ENCODE measurements at regions not wholly inside any gene's neighbourhood (a gene's known extent, or its start where the extent isn't known, plus 50 kb on each side); places are given as distances from the start of the nearest gene placed in this dataset.

GRCh38 chr15:47288794-47289193 is 428.5 kb upstream of the SEMA6D start:
- Histone ChIP-seq H3K27ac (ENCODE audit: low read length) (no peak overlapping the region), H3K27me3 (ENCODE audit: low read depth, low read length) (no peaks in the 10 kb centered on the region), H3K4me3 (ENCODE audit: low read depth in 1 of 2, low read length in 2 of 2) (no peak overlapping the region), H3K36me3 (ENCODE audit: control insufficient read depth in 1 of 2, insufficient read depth in 2 of 2, low read length in 2 of 2) (no peaks in the 10 kb centered on the region), H3K4me1 (ENCODE audit: control insufficient read depth in 1 of 2, insufficient read depth in 2 of 2, low read length in 2 of 2) (peaks cover 0 to 6% of the 10 kb centered on the region in 2 donors), H3K9me3 (ENCODE audit: control insufficient read depth in 1 of 2, low read length in 2 of 2) (no peaks in the 10 kb centered on the region)

GRCh38 chr15:47289656-47290055 is 427.6 kb upstream of the SEMA6D start:
- no peaks in the 10 kb centered on the region for H3K9me3 ChIP-seq (ENCODE audit: control insufficient read depth in 1 of 2, low read length in 2 of 2)
- H3K4me1 ChIP-seq (ENCODE audit: control insufficient read depth in 1 of 2, insufficient read depth in 2 of 2, low read length in 2 of 2), result peaks cover 0 to 15% of the 10 kb centered on the region in 2 donors
- no peak overlapping the region for H3K4me3 ChIP-seq (ENCODE audit: low read depth in 1 of 2, low read length in 2 of 2)
- H3K36me3 ChIP-seq (ENCODE audit: control insufficient read depth in 1 of 2, insufficient read depth in 2 of 2, low read length in 2 of 2), result no peaks in the 10 kb centered on the region
- no peak overlapping the region for H3K27ac ChIP-seq (ENCODE audit: low read length)
- H3K27me3 ChIP-seq (ENCODE audit: low read depth, low read length), result no peaks in the 10 kb centered on the region

GRCh38 chr15:47291767-47292166 is 425.5 kb upstream of the SEMA6D start:
- Histone ChIP-seq H3K27me3 (ENCODE audit: low read depth, low read length) (no peaks in the 10 kb centered on the region), H3K27ac (ENCODE audit: low read length) (no peak overlapping the region), H3K36me3 (ENCODE audit: control insufficient read depth in 1 of 2, insufficient read depth in 2 of 2, low read length in 2 of 2) (no peaks in the 10 kb centered on the region), H3K4me3 (ENCODE audit: low read depth in 1 of 2, low read length in 2 of 2) (no peak overlapping the region), H3K9me3 (ENCODE audit: control insufficient read depth in 1 of 2, low read length in 2 of 2) (no peaks in the 10 kb centered on the region), H3K4me1 (ENCODE audit: control insufficient read depth in 1 of 2, insufficient read depth in 2 of 2, low read length in 2 of 2) (peaks cover 0 to 29% of the 10 kb centered on the region in 2 donors)

GRCh38 chr15:47292638-47293190 is 424.6 kb upstream of the SEMA6D start:
- Histone ChIP-seq H3K9me3 (ENCODE audit: control insufficient read depth in 1 of 2, low read length in 2 of 2) (no peaks in the 10 kb centered on the region), H3K36me3 (ENCODE audit: control insufficient read depth in 1 of 2, insufficient read depth in 2 of 2, low read length in 2 of 2) (no peaks in the 10 kb centered on the region), H3K27me3 (ENCODE audit: low read depth, low read length) (no peaks in the 10 kb centered on the region), H3K4me1 (ENCODE audit: control insufficient read depth in 1 of 2, insufficient read depth in 2 of 2, low read length in 2 of 2) (peaks cover 0 to 29% of the 10 kb centered on the region in 2 donors), H3K27ac (ENCODE audit: low read length) (no peak overlapping the region), H3K4me3 (ENCODE audit: low read depth in 1 of 2, low read length in 2 of 2) (no peak overlapping the region)

GRCh38 chr15:47293466-47294162 is 423.7 kb upstream of the SEMA6D start:
- Histone ChIP-seq H3K9me3 (ENCODE audit: control insufficient read depth in 1 of 2, low read length in 2 of 2) (no peaks in the 10 kb centered on the region), H3K4me3 (ENCODE audit: low read depth in 1 of 2, low read length in 2 of 2) (no peak overlapping the region), H3K36me3 (ENCODE audit: control insufficient read depth in 1 of 2, insufficient read depth in 2 of 2, low read length in 2 of 2) (no peaks in the 10 kb centered on the region), H3K27ac (ENCODE audit: low read length) (no peak overlapping the region), H3K4me1 (ENCODE audit: control insufficient read depth in 1 of 2, insufficient read depth in 2 of 2, low read length in 2 of 2) (peaks cover 0 to 29% of the 10 kb centered on the region in 2 donors), H3K27me3 (ENCODE audit: low read depth, low read length) (no peaks in the 10 kb centered on the region)

GRCh38 chr15:47294765-47295259 is 422.5 kb upstream of the SEMA6D start:
- Histone ChIP-seq H3K9me3 (ENCODE audit: control insufficient read depth in 1 of 2, low read length in 2 of 2) (no peaks in the 10 kb centered on the region), H3K4me3 (ENCODE audit: low read depth in 1 of 2, low read length in 2 of 2) (no peak overlapping the region), H3K27ac (ENCODE audit: low read length) (no peak overlapping the region), H3K36me3 (ENCODE audit: control insufficient read depth in 1 of 2, insufficient read depth in 2 of 2, low read length in 2 of 2) (no peaks in the 10 kb centered on the region), H3K27me3 (ENCODE audit: low read depth, low read length) (no peaks in the 10 kb centered on the region), H3K4me1 (ENCODE audit: control insufficient read depth in 1 of 2, insufficient read depth in 2 of 2, low read length in 2 of 2) (peaks cover 0 to 29% of the 10 kb centered on the region in 2 donors)

- H3K4me1 ChIP-seq (ENCODE audit: control insufficient read depth in 1 of 2, insufficient read depth in 2 of 2, low read length in 2 of 2), result peaks cover 0 to 29% of the 10 kb centered on the region in 2 donors
- H3K27ac ChIP-seq (ENCODE audit: low read length), result no peak overlapping the region
- no peak overlapping the region for H3K4me3 ChIP-seq (ENCODE audit: low read depth in 1 of 2, low read length in 2 of 2)
- H3K9me3 ChIP-seq (ENCODE audit: control insufficient read depth in 1 of 2, low read length in 2 of 2), result no peaks in the 10 kb centered on the region
- no peaks in the 10 kb centered on the region for H3K36me3 ChIP-seq (ENCODE audit: control insufficient read depth in 1 of 2, insufficient read depth in 2 of 2, low read length in 2 of 2)
- no peaks in the 10 kb centered on the region for H3K27me3 ChIP-seq (ENCODE audit: low read depth, low read length)
Observed at GRCh38 chr15:47296881-47297280, 420.4 kb upstream of the SEMA6D start.

- Histone ChIP-seq H3K36me3 (ENCODE audit: control insufficient read depth in 1 of 2, insufficient read depth in 2 of 2, low read length in 2 of 2) (no peaks in the 10 kb centered on the region), H3K27me3 (ENCODE audit: low read depth, low read length) (no peaks in the 10 kb centered on the region), H3K4me3 (ENCODE audit: low read depth in 1 of 2, low read length in 2 of 2) (no peak overlapping the region), H3K4me1 (ENCODE audit: control insufficient read depth in 1 of 2, insufficient read depth in 2 of 2, low read length in 2 of 2) (peaks cover 0 to 11% of the 10 kb centered on the region in 2 donors), H3K27ac (ENCODE audit: low read length) (no peak overlapping the region), H3K9me3 (ENCODE audit: control insufficient read depth in 1 of 2, low read length in 2 of 2) (no peaks in the 10 kb centered on the region)
Observed at GRCh38 chr15:47299846-47300434, 417.4 kb upstream of the SEMA6D start.

GRCh38 chr15:47300596-47300995 is 416.7 kb upstream of the SEMA6D start:
- Histone ChIP-seq H3K36me3 (ENCODE audit: control insufficient read depth in 1 of 2, insufficient read depth in 2 of 2, low read length in 2 of 2) (no peaks in the 10 kb centered on the region), H3K4me1 (ENCODE audit: control insufficient read depth in 1 of 2, insufficient read depth in 2 of 2, low read length in 2 of 2) (peaks cover 0 to 5% of the 10 kb centered on the region in 2 donors), H3K4me3 (ENCODE audit: low read depth in 1 of 2, low read length in 2 of 2) (no peak overlapping the region), H3K9me3 (ENCODE audit: control insufficient read depth in 1 of 2, low read length in 2 of 2) (no peaks in the 10 kb centered on the region), H3K27me3 (ENCODE audit: low read depth, low read length) (no peaks in the 10 kb centered on the region), H3K27ac (ENCODE audit: low read length) (no peak overlapping the region)

GRCh38 chr15:47301481-47301880 is 415.8 kb upstream of the SEMA6D start:
- H3K9me3 ChIP-seq (ENCODE audit: control insufficient read depth in 1 of 2, low read length in 2 of 2), result no peaks in the 10 kb centered on the region
- no peak overlapping the region for H3K4me3 ChIP-seq (ENCODE audit: low read depth in 1 of 2, low read length in 2 of 2)
- no peak overlapping the region for H3K27ac ChIP-seq (ENCODE audit: low read length)
- H3K4me1 ChIP-seq (ENCODE audit: control insufficient read depth in 1 of 2, insufficient read depth in 2 of 2, low read length in 2 of 2), result no peaks in the 10 kb centered on the region
- H3K36me3 ChIP-seq (ENCODE audit: control insufficient read depth in 1 of 2, insufficient read depth in 2 of 2, low read length in 2 of 2), result no peaks in the 10 kb centered on the region
- no peaks in the 10 kb centered on the region for H3K27me3 ChIP-seq (ENCODE audit: low read depth, low read length)

- H3K27me3 ChIP-seq (ENCODE audit: low read depth, low read length), result no peaks in the 10 kb centered on the region
Observed at GRCh38 chr15:47304656-47305055, 412.6 kb upstream of the SEMA6D start.

More at GRCh38 chr15:47304656-47305055, 412.6 kb upstream of the SEMA6D start:
- Histone ChIP-seq H3K4me3 (ENCODE audit: low read depth in 1 of 2, low read length in 2 of 2) (no peak overlapping the region), H3K9me3 (ENCODE audit: control insufficient read depth in 1 of 2, low read length in 2 of 2) (no peaks in the 10 kb centered on the region), H3K36me3 (ENCODE audit: control insufficient read depth in 1 of 2, insufficient read depth in 2 of 2, low read length in 2 of 2) (no peaks in the 10 kb centered on the region), H3K4me1 (ENCODE audit: control insufficient read depth in 1 of 2, insufficient read depth in 2 of 2, low read length in 2 of 2) (no peaks in the 10 kb centered on the region), H3K27ac (ENCODE audit: low read length) (no peak overlapping the region)

Measured in muscle layer of duodenum (tissue), 2 donors.